K562 (cell line): ENCODE measurements at regions not wholly inside any gene's neighbourhood (a gene's known extent, or its start where the extent isn't known, plus 50 kb on each side); places are given as distances from the start of the nearest gene placed in this dataset.

Source experiments
- CEBPB ChIP-seq: fragments of 450-650 bp; IDR thresholded peaks from 2 replicates; pipeline ENCODE4 v1.6.1; 2016; ENCODE audit warnings: missing genetic modification characterization, missing compliant biosample characterization
- CSDE1 ChIP-seq, 2 experiments: fragments of 450-650 bp; IDR thresholded peaks; 2 replicates each; pipeline ENCODE4 v1.6.1; 2016; ENCODE audit warnings: mild to moderate bottlenecking in 1 of 2
- DPF2 ChIP-seq: fragments of 450-650 bp; IDR thresholded peaks from 2 replicates; pipeline ENCODE4 v1.6.1; 2016
- EP300 ChIP-seq: IDR thresholded peaks from 2 replicates; pipeline ENCODE4 v1.6.1; 2012; ENCODE audit warnings: low read length, improper control_type of control experiment
- ETV6 ChIP-seq, 3 experiments: fragments of 150-350 bp in 1 of 3; sonication (generic) in 1 of 3; formaldehyde crosslinking in 1 of 3; IDR thresholded peaks; 2 replicates each; pipeline versions ENCODE4 v1.6.1 to v1.8.0; 2014 to 2022; ENCODE audit warnings: borderline replicate concordance in 2 of 3, low read depth in 2 of 3, antibody characterized with exemption in 1 of 3, low read length in 1 of 3, mild to moderate bottlenecking in 1 of 3, missing genetic modification reagents in 1 of 3
- GATAD2B ChIP-seq: fragments of 450-650 bp; IDR thresholded peaks from 2 replicates; pipeline ENCODE4 v1.6.1; 2017; ENCODE audit warnings: mild to moderate bottlenecking, borderline replicate concordance
- GTF2A2 ChIP-seq: IDR thresholded peaks from 2 replicates; pipeline ENCODE4 v1.6.1; 2016; ENCODE audit warnings: mild to moderate bottlenecking, missing genetic modification characterization, missing compliant biosample characterization
- HDAC1 ChIP-seq, 2 experiments: fragments of 450-650 bp; IDR thresholded peaks; 2 replicates each; pipeline ENCODE4 v1.6.1; 2016 to 2017; ENCODE audit warnings: inconsistent platforms in 1 of 2, mild to moderate bottlenecking in 1 of 2, moderate library complexity in 1 of 2
- JUND ChIP-seq, 2 experiments: IDR thresholded peaks; 2 replicates in 1 of 2; 3 replicates in 1 of 2; pipeline ENCODE4 v1.6.1; 2011; ENCODE audit warnings: borderline replicate concordance in 2 of 2, low read depth in 2 of 2, low read length in 2 of 2, improper control_type of control experiment in 1 of 2, missing biosample characterization in 1 of 2, missing genetic modification characterization in 1 of 2, missing genetic modification reagents in 1 of 2
- KDM1A ChIP-seq, 2 experiments: fragments of 450-650 bp; IDR thresholded peaks; 2 replicates each; pipeline ENCODE4 v1.6.1; 2016; ENCODE audit warnings: mild to moderate bottlenecking in 2 of 2
- MYC ChIP-seq, 2 experiments: fragments of 250-450 bp in 1 of 2; sonication (Bioruptor Pico) in 1 of 2; IDR thresholded peaks; 2 replicates each; pipeline versions ENCODE4 v1.5.1 to v1.6.1; 2012 to 2021; ENCODE audit warnings: low read depth in 2 of 2, borderline replicate concordance in 1 of 2, improper control_type of control experiment in 1 of 2, low read length in 1 of 2, mild to moderate bottlenecking in 1 of 2, moderate library complexity in 1 of 2
- NFATC3 ChIP-seq: fragments of 450-650 bp; IDR thresholded peaks from 2 replicates; pipeline ENCODE4 v1.6.1; 2017; ENCODE audit warnings: mild to moderate bottlenecking
- NR1H2 ChIP-seq: sonication (generic); formaldehyde crosslinking; IDR thresholded peaks from 2 replicates; pipeline ENCODE4 v1.4.0; 2020; ENCODE audit warnings: mild to moderate bottlenecking, missing genetic modification reagents
- POLR3G ChIP-seq: IDR thresholded peaks from 2 replicates; pipeline ENCODE4 v1.6.1; 2011; ENCODE audit not compliant: insufficient read length, insufficient replicate concordance; ENCODE audit errors: extremely low read depth
- TEAD1 ChIP-seq, 2 experiments: fragments of 450-650 bp in 1 of 2; sonication (generic) in 1 of 2; formaldehyde crosslinking; IDR thresholded peaks; 2 replicates each; pipeline versions ENCODE4 v1.4.0 to v1.8.0; 2020 to 2022; ENCODE audit warnings: mild to moderate bottlenecking in 2 of 2, missing genetic modification reagents in 1 of 2
- TEAD4 ChIP-seq, 2 experiments: sonication (generic) in 1 of 2; formaldehyde crosslinking in 1 of 2; IDR thresholded peaks; 2 replicates each; pipeline versions ENCODE4 v1.6.1 to v1.8.0; 2012 to 2022; ENCODE audit warnings: borderline replicate concordance in 1 of 2, inconsistent platforms in 1 of 2, low read length in 1 of 2, mild to moderate bottlenecking in 1 of 2, missing genetic modification reagents in 1 of 2
- TRIM25 ChIP-seq: fragments of 450-650 bp; IDR thresholded peaks from 2 replicates; pipeline ENCODE4 v1.7.0; 2016; ENCODE audit warnings: borderline replicate concordance
- ZFX ChIP-seq: sonication (generic); formaldehyde crosslinking; IDR thresholded peaks from 2 replicates; pipeline ENCODE4 v1.8.0; 2022; ENCODE audit warnings: mild to moderate bottlenecking, missing genetic modification reagents, moderate library complexity
- ZNF551 ChIP-seq: fragments of 250-450 bp; sonication (Bioruptor Pico); IDR thresholded peaks from 2 replicates; pipeline ENCODE4 v1.5.0; 2021; ENCODE audit warnings: mild to moderate bottlenecking, moderate library complexity
- TF ChIP-seq, protein P1 (sequence below): sonication (generic); formaldehyde crosslinking; IDR thresholded peaks from 2 replicates; pipeline ENCODE4 v1.8.1; 2023; ENCODE audit warnings: mild to moderate bottlenecking, missing genetic modification reagents, moderate library complexity
- TF ChIP-seq, protein P2 (sequence below): sonication (generic); formaldehyde crosslinking; IDR thresholded peaks from 2 replicates; pipeline ENCODE4 v1.8.0; 2022; ENCODE audit warnings: missing genetic modification reagents, mild to moderate bottlenecking, moderate library complexity, borderline replicate concordance
- TF ChIP-seq, protein P3 (sequence below): sonication (generic); formaldehyde crosslinking; IDR thresholded peaks from 2 replicates; pipeline ENCODE4 v1.8.1; 2023; ENCODE audit warnings: mild to moderate bottlenecking, missing genetic modification reagents

- TF ChIP-seq, protein P1, sequence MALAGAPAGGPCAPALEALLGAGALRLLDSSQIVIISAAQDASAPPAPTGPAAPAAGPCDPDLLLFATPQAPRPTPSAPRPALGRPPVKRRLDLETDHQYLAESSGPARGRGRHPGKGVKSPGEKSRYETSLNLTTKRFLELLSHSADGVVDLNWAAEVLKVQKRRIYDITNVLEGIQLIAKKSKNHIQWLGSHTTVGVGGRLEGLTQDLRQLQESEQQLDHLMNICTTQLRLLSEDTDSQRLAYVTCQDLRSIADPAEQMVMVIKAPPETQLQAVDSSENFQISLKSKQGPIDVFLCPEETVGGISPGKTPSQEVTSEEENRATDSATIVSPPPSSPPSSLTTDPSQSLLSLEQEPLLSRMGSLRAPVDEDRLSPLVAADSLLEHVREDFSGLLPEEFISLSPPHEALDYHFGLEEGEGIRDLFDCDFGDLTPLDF (CRISPR knock-in tag): no peak
- TF ChIP-seq CEBPB (tag) (0 out of 2 replicates have a peak, but pooled peaks have one; percentile 29), EP300 (peak; percentile 43), NR1H2 (CRISPR knock-in tag) (no peak), POLR3G (no peak), ZNF551 (CRISPR knock-in tag) (no peak), TEAD1 (CRISPR knock-in tag; IDR thresholded peaks at IDR 0.05) (0 out of 4 replicates have a peak, but pooled peaks of 1 of the 2 experiments have one; percentile 24), TRIM25 (no peak), ZFX (CRISPR knock-in tag) (0 out of 2 replicates have a peak, but pooled peaks have one; percentile 40), CSDE1 (IDR thresholded peaks at IDR 0.05) (no peak), HDAC1 (IDR thresholded peaks at IDR 0.05) (peak in 1 of 2 experiments; percentile 8; a peak in 1 of 4 replicates), KDM1A (IDR thresholded peaks at IDR 0.05) (peak in 1 of 2 experiments; percentile 33; a peak in 1 of 4 replicates), NFATC3 (no peak), MYC (IDR thresholded peaks at IDR 0.05; ENCODE audit: low read depth, low read length) (no peak), MYC (CRISPR knock-in tag; IDR thresholded peaks at IDR 0.05; ENCODE audit: borderline replicate concordance, low read depth) (no peak), JUND (IDR thresholded peaks at IDR 0.05; ENCODE audit: borderline replicate concordance, low read depth, low read length) (peak; percentile 22; the same call in 1 of the 2 replicates), JUND (tag; IDR thresholded peaks at IDR 0.05; ENCODE audit: borderline replicate concordance, low read depth, low read length) (no peak; the same call in 2 of the 3 replicates), GTF2A2 (tag) (no peak), DPF2 (peak; percentile 76), GATAD2B (no peak), ETV6 (IDR thresholded peaks at IDR 0.05; ENCODE audit: borderline replicate concordance in 1 of 2, low read depth in 2 of 2, low read length in 1 of 2) (no peak), ETV6 (CRISPR knock-in tag; IDR thresholded peaks at IDR 0.05; ENCODE audit: borderline replicate concordance) (no peak), TEAD4 (IDR thresholded peaks at IDR 0.05; ENCODE audit: low read length) (peak; percentile 71), TEAD4 (CRISPR knock-in tag; IDR thresholded peaks at IDR 0.05; ENCODE audit: borderline replicate concordance) (no peak)
- TF ChIP-seq, protein P2, sequence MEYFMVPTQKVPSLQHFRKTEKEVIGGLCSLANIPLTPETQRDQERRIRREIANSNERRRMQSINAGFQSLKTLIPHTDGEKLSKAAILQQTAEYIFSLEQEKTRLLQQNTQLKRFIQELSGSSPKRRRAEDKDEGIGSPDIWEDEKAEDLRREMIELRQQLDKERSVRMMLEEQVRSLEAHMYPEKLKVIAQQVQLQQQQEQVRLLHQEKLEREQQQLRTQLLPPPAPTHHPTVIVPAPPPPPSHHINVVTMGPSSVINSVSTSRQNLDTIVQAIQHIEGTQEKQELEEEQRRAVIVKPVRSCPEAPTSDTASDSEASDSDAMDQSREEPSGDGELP (CRISPR knock-in tag): no peak
- TF ChIP-seq, protein P3, sequence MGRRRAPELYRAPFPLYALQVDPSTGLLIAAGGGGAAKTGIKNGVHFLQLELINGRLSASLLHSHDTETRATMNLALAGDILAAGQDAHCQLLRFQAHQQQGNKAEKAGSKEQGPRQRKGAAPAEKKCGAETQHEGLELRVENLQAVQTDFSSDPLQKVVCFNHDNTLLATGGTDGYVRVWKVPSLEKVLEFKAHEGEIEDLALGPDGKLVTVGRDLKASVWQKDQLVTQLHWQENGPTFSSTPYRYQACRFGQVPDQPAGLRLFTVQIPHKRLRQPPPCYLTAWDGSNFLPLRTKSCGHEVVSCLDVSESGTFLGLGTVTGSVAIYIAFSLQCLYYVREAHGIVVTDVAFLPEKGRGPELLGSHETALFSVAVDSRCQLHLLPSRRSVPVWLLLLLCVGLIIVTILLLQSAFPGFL: no peak
Observed at GRCh38 chr6:27616328-27617045, 143.6 kb upstream of the ZNF184 start (continued).
